Epithelial cell of prostate (primary cell): ENCODE measurements at regions not wholly inside any gene's neighbourhood (a gene's known extent, or its start where the extent isn't known, plus 50 kb on each side); places are given as distances from the start of the nearest gene placed in this dataset.
"Not testable (repeated sequence)": the region's sequence is repeated elsewhere in the genome, so short reads cannot be mapped to it uniquely, and the experiment has no call there.

Experiments
- DNase-seq: peaks from one replicate; pipeline ENCODE4 v3.0.0-alpha.2; 2011; ENCODE audit warnings: low read depth, low spot score
- H3K27ac ChIP-seq: fragments of 450-650 bp; 2 replicates; pipeline ENCODE4 v1.5.1; 2017; ENCODE audit warnings: mild to moderate bottlenecking

GRCh38 chr13:107617527-107617926, 597.8 kb downstream of the LIG4 start:
- no peak overlapping the region for H3K27ac ChIP-seq
- DNase-seq = no peak

DNA sequence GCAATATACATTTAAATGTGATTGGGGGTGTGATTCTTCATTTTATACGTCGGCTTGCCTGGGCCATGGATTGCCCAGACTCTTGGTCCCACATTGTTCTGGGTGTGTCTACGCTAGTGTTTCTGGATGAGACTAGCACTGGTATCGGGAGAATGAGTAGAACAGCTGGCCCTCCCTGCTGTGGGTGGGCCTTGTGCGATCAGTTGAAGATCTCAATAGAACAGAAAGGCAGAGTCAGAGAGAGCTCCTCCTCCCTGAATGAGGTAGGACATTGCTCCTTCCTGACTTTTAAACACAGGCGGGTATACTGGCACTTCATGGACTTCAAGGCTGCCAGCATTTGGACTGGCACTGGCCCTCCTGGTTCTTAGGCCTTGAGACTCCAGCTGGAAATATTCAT, 603.0 kb downstream of the LIG4 start:
- no peak overlapping the region for H3K27ac ChIP-seq
- DNase-seq = no peak

- H3K27ac ChIP-seq = no peak overlapping the region
- DNase-seq = no peak
Observed at GRCh38 chr13:107608736-107609135, 606.6 kb downstream of the LIG4 start.

DNA sequence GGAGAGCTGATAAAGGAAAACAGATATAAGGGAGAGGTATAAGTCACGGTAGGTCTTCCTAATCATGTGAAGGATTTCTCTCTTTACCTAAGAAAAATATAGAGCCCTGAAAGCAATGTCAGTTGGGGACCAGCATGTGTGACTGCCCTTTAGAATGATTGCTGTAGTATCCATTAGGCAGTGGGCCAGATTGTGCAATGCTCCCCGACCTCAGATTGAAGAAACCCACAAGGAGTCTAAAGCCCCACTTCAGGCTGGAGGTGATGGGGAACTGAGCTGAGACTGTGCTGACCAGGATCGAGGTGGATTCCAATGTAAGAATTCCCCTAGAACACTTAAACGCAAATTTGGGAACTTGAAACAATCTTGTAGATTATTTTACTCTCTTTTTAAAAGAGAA, 614.4 kb downstream of the LIG4 start:
- no peak for DNase-seq
- no peak overlapping the region for H3K27ac ChIP-seq

DNA sequence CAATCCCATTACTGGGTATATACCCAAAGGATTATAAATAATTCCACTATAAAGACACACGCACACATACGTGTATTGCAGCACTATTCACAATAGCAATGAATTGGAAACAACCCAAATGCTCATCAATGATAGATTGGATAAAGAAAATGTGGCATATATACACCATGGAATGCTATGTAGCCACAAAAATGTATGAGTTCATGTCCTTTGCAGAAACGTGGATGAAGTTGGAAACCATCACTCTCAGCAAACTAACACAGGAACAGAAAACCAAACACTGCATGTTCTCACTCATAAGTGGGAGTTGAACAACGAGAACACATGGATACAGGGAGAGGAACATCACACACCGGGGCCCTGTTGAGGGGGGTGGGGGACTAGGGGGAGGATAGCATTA, 619.0 kb downstream of the LIG4 start:
- H3K27ac ChIP-seq, DNase-seq: not testable (repeated sequence)

DNA sequence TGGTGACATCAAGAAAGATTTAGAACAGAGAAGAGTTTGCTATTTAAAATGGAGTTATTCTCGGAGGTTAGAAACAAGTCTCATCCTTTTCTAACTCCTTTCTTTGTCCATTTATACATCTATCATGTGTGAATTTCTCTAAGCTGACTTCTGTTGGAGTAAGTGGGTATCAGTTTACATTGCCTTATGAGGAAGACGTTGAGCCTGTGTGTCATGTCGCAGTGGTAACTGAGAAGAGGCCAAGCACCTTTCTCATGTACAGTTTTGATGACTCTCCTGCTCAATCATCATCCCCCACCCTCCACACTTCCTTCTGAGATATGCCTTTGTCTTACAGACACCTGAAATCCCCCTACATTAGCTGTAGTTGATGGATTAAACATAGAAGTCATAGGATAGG, 624.8 kb downstream of the LIG4 start:
- no peak for DNase-seq
- no peak overlapping the region for H3K27ac ChIP-seq

- no peak for DNase-seq
- H3K27ac ChIP-seq = no peak overlapping the region
Observed at GRCh38 chr13:107587681-107588080, 627.7 kb downstream of the LIG4 start.

DNA sequence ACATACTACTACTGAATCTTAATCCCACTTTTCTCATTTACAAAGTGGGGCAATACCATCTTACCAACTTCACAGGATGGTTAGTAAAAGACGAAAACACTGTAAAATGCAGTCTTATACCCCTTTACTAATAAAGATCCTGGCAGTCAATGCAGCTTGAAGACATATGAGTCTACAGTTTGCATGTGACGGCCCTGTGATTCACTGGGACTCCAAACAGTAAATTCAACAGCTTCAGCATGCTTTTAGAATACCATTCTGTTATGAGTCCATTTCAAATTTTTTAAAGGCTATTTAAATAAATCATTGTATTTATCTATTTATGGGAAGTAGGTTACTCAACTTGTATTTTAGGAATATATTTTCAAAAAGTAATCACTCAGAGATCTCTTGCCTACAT, 629.1 kb downstream of the LIG4 start:
- no peak overlapping the region for H3K27ac ChIP-seq
- DNase-seq = no peak

DNA sequence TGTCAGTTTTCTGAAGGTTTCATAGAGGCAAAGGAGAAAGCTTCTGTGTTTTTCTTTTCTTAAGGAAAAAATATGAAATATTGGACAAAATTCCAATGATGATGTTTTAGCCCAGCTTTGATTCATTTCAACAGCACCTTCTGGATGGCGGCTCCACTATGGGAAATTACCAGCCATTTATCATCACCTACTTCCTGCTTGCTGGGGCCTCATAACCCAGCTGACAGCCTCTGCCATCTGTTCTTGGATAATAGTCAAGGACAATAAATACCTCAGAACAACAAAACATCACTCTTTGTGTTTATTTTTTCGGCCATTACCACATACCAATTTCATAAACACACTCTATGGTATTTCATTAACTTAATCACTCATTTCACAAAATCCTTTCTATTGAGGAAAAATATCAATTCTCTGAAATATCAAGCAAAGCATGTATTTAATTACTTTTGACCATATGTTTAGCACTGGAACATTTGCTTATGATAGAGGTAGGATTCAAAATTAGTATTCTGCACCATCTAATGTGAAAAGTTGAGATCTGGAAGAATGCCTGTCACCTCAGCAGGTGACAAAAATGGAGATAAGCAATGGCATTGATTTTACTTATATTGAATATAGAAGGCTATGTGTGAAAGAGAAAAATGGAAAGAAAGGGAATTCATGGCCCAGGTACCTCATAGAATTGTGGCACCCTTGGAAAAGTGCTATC, 629.7 kb downstream of the LIG4 start:
- H3K27ac ChIP-seq = no peak overlapping the region
- no peak for DNase-seq

DNA sequence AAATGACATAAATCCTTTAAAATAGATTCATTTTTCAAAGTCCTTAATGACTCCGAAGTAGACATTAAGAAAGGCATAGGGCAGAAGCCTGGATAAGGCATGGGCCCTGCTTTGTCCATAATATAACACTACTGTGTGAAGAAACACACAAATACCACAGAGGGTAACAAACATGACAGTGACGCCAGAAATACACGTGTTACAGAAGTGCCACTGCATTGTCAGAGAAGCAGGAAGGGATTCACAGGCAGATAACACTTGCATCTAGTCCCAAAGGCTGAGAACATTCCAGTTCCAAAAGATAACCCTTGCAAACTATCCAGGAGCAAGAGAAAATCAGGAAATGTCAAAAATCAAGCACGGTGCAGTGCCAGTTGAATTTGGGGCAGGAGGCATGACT, 633.2 kb downstream of the LIG4 start:
- no peak for DNase-seq
- H3K27ac ChIP-seq = no peak overlapping the region

DNA sequence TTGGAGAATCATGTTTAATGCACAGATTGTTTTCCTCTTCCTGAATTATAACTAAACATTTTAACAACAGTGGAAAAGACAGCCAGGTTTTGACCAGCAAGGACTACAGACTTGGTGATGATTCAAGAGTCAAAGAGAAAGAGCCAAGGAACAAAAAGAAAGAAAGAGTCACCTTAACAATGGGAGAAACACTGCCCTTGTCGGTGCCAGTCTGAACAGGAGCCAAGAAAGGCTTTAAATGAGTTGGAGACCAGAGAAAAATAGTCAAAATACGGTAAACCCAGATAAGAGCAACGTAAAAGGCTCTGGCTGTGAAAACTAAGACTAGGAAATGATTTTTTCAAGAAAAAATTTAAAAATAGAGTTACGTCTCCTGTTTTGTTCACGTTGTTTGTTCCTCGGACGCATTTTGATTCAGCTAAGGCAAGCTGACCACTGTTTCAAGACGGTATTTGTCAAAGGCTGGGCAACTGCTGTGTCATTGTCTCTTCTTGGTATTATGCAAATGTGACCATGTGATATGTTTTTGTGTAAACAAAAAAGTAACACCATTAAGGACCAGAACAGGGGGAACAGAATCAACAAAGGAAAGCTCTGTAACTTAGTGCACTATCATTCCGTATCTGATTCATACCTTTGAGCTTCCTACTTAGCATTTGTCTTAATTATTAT, 634.5 kb downstream of the LIG4 start:
- no peak for DNase-seq
- H3K27ac ChIP-seq = no peak overlapping the region

DNA sequence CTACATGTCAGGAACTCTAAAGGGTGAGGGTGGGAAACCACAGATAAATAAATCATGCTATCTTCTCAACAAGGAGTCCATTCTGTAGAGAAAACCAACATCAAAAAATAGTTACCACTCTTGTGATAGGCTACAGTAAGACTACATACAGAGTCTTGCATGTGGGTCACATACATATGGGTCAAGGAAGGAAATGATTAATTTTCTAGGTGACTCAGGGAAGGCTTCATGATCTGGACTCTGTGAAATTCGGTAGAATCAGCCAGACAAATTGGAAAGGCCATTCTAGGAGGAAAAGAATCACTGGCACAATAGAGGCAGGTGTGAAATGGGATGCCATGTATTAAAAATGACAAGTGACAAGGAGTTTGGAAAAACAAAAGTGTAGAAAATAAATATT, 638.9 kb downstream of the LIG4 start:
- DNase-seq = no peak
- H3K27ac ChIP-seq = no peak overlapping the region

DNA sequence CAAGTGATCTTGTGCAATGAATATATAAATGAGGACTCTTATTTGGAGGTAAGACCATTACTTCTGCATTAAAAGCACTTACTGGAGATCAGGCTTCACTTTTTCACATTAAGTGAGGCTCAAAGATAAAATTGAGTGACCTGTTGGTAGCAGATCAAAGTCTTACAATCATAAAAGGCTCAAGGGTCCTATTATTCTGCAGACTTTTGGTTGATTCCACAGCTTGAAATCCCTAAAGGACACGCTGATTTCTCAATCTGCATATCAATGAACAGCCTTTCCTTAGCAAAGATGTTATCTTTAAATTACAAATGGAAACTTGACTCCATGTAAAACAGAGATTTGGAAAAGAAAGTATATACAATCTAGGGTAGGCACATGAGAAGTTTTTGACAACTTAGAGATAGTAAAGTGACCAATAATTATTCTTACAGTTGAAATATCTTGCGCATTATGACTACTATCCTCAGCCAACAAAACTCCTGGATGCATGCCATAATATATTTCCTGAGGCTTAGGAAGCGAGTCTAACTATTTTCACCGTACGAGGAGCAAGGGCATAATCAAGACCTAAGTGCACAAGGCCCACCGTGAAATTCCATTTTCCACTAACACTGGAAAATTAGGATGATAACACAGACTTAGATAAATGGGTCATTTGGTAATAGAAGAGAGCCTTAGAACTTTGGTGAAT, 640.7 kb downstream of the LIG4 start:
- H3K27ac ChIP-seq = no peak overlapping the region
- no peak for DNase-seq

GRCh38 chr13:107573184-107573583, 642.2 kb downstream of the LIG4 start:
- no peak overlapping the region for H3K27ac ChIP-seq
- no peak for DNase-seq

DNA sequence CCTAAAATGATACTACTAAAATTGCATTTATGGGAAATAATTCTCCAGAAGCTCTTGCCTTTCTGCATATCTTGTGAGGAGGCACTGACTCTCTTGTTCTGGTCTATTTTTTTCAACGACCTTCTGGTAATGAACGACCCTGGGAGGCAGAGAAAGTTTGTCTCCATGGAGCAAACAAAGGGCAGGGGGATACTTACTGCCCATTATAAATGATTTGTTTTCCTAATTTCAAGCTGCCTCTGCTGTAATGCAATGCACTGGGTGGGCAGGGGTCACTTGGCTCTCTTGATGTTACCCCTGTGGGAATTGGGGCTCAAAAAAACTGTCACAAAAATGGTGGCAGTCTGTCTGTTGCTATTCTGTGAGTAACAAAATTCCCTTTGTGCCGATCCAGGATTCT, 643.2 kb downstream of the LIG4 start:
- H3K27ac ChIP-seq = no peak overlapping the region
- no peak for DNase-seq

- H3K27ac ChIP-seq = no peak overlapping the region
- no peak for DNase-seq
Observed at GRCh38 chr13:107568181-107568580, 647.2 kb downstream of the LIG4 start.

DNA sequence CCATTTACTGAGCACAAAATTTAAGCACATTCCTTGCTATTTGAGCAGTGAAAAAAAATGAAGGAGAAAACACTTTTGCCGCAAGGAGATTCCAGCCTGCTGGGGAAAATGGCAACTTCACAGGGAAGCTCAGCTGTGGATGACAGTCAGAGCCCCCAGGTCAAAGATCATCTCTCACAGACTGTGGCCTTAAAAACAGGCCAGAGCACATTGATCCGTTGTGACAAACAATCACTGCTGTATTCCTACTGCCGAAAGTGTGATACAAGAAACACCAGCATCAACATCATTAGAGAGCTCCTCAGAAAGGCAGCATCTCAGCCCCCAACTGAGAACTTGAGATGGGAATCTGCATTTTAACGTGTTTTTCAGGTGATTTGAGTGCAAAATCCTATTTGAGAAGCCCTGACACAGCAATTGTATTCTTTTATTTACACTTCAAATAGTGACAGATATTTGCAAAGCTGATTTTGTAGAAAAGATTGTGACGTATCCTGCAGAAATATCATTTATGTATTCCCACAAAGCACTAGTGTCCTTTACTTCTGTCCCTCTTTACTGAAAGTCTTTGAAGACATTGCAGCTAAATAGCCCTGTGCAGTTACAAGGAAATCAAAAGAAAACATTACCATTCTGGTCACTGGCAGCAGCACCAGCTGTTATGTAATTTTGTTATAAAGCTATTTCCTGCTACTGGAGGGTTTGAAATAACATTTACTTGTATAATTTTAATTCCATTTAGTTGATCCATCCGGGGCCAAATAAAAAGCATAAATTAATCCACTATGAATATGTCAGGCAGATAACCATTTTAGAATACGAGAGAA, 652.0 kb downstream of the LIG4 start:
- no peak for DNase-seq
- H3K27ac ChIP-seq = no peak overlapping the region

GRCh38 chr13:107562203-107562602, 653.1 kb downstream of the LIG4 start:
- H3K27ac ChIP-seq = no peak overlapping the region
- DNase-seq = no peak

DNA sequence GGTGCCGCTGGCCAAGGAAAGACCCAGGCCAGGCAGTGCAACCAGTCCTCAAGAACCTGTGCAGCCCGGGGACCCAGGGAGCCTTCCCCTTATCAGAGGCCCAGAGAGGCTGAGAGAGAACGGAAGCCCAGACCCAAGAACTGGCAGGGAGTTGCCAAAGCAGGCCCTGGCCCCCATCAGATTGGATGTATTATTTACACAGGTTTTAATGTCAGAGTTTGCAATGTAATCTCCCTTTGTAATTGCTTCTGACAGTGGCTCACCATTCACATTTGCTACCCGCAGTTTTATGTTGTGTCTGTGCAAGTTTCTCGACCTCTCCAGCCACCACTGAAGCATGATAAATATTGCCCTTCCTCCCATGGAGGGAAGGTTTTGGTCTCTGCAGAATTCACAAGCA, 660.9 kb downstream of the LIG4 start:
- no peak overlapping the region for H3K27ac ChIP-seq
- DNase-seq = no peak

DNA sequence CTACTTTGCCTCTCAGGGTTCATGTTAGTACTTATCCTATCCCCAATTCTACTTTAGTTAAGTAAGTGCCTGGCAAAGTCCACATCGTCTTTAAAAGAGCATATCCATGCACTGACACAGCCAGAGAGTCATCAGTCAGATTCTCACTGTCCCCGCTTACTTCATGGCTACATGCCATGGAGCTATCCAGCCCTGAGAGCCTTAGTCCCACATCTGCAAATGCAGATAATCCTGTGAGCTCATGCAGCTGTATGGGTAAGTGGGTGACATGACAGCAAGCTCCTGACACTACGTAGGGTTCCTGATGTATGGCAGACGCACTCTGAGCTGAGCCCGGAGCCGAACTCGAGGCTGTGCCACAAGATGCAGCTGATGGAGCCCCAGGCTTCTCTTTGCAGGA, 661.5 kb downstream of the LIG4 start:
- DNase-seq = no peak
- H3K27ac ChIP-seq = no peak overlapping the region

GRCh38 chr13:107551521-107551920, 663.8 kb downstream of the LIG4 start:
- H3K27ac ChIP-seq = no peak overlapping the region
- no peak for DNase-seq
